Parathyroid adenoma (tissue), 2 donors: ENCODE measurements at regions not wholly inside any gene's neighbourhood (a gene's known extent, or its start where the extent isn't known, plus 50 kb on each side); places are given as distances from the start of the nearest gene placed in this dataset.

Source experiments
- H2AFZ ChIP-seq: fragments of 300-600 bp; sonication (generic); one replicate; pipeline ENCODE4 v1.7.0; 2017; ENCODE audit warnings: antibody characterized with exemption, mild to moderate bottlenecking
- H3K27ac ChIP-seq: fragments of 300-600 bp; sonication (generic); one replicate; pipeline ENCODE4 v1.7.0; 2017
- H3K27me3 ChIP-seq: fragments of 300-600 bp; sonication (generic); one replicate; pipeline ENCODE4 v1.7.0; 2017; ENCODE audit warnings: low read length; ENCODE audit not compliant: control insufficient read depth, insufficient read depth
- H3K36me3 ChIP-seq: fragments of 300-600 bp; sonication (generic); one replicate; pipeline ENCODE4 v1.7.0; 2017; ENCODE audit warnings: low read length; ENCODE audit not compliant: control insufficient read depth, insufficient read depth
- H3K4me1 ChIP-seq: fragments of 300-600 bp; sonication (generic); one replicate; pipeline ENCODE4 v1.7.0; 2017; ENCODE audit warnings: control low read depth
- H3K4me2 ChIP-seq: fragments of 300-600 bp; sonication (generic); one replicate; pipeline ENCODE4 v1.7.0; 2017; ENCODE audit warnings: low read length
- H3K4me3 ChIP-seq: fragments of 300-600 bp; sonication (generic); one replicate; pipeline ENCODE4 v1.7.0; 2017; ENCODE audit warnings: low read depth, low read length
- H3K79me2 ChIP-seq: fragments of 300-600 bp; sonication (generic); one replicate; pipeline ENCODE4 v1.7.0; 2017; ENCODE audit warnings: control low read depth
- H3K9ac ChIP-seq: fragments of 300-600 bp; sonication (generic); one replicate; pipeline ENCODE4 v1.7.0; 2017; ENCODE audit warnings: mild to moderate bottlenecking
- H3K9me3 ChIP-seq: fragments of 300-600 bp; sonication (generic); one replicate; pipeline ENCODE4 v1.7.0; 2017; ENCODE audit warnings: low read length; ENCODE audit not compliant: control insufficient read depth
- TF ChIP-seq, protein P1 (sequence below): fragments of 300-600 bp; sonication (generic); IDR thresholded peaks from one replicate; pipeline ENCODE4 v1.7.0; 2017; ENCODE audit warnings: antibody characterized with exemption, mild to moderate bottlenecking
- donor health status: primary hyperparathyroidism.

DNA sequence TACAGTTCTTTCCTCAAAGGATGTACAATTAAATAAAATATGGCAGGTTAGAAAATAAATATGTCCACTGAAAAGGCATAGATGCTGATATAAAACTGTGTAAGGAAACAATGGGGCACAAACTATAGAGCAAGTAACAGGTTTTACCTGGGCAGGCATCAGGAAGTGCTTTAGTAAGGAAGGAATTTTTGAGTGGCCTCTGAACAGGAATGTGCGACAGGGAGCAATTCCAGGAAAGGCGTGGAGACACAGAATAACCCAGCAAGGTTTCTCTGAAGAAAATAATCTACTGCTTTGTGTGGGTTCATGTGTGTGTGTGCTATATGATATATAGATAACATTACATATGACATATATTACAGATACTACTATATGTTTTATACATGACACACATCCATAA lies 128.4 kb downstream of the RGS21 start:
- H3K4me1 ChIP-seq = no peaks in the 10 kb centered on the region
- no peak overlapping the region for H3K4me3 ChIP-seq
- H2AFZ ChIP-seq = no peak overlapping the region
- H3K9ac ChIP-seq = no peak overlapping the region
- H3K79me2 ChIP-seq = no peaks in the 10 kb centered on the region
- no peaks in the 10 kb centered on the region for H3K27me3 ChIP-seq
- no peaks in the 10 kb centered on the region for H3K36me3 ChIP-seq
- H3K27ac ChIP-seq = no peak overlapping the region
- no peaks in the 10 kb centered on the region for H3K9me3 ChIP-seq
- H3K4me2 ChIP-seq = no peak overlapping the region
- TF ChIP-seq, protein P1, sequence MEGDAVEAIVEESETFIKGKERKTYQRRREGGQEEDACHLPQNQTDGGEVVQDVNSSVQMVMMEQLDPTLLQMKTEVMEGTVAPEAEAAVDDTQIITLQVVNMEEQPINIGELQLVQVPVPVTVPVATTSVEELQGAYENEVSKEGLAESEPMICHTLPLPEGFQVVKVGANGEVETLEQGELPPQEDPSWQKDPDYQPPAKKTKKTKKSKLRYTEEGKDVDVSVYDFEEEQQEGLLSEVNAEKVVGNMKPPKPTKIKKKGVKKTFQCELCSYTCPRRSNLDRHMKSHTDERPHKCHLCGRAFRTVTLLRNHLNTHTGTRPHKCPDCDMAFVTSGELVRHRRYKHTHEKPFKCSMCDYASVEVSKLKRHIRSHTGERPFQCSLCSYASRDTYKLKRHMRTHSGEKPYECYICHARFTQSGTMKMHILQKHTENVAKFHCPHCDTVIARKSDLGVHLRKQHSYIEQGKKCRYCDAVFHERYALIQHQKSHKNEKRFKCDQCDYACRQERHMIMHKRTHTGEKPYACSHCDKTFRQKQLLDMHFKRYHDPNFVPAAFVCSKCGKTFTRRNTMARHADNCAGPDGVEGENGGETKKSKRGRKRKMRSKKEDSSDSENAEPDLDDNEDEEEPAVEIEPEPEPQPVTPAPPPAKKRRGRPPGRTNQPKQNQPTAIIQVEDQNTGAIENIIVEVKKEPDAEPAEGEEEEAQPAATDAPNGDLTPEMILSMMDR = no peak

DNA sequence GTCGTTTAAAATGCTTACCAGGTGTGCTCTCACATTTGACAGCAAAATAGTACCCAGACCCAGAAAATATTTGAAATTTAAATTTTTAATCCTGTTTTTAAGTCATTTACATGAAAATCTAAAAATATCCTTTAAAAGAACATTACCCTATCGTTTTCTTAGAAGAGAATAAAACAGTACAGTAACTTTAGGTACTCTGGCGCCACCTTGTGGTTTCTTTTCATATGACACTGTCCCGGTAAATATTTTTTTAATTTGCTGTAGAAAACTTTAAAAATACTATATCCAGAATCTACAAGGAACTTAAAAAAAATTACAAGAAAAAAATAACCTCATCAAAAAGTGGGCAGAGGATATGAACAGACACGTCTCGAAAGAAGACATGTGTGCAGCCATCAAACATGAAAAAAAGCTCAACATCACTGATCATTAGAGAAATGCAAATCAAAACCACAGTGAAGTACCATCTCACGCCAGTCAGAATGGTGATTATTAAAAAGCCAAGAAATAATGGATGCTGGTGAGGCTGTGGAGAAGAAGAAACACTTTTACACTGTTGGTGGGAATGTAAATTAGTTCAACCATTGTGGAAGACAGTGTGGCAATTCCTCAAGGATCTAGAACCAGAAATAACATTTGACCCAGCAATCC lies 129.2 kb downstream of the RGS21 start:
- Histone ChIP-seq H3K9me3 (no peaks in the 10 kb centered on the region), H3K4me2 (peak overlapping the region; percentile 4), H2AFZ (no peak overlapping the region), H3K4me1 (no peaks in the 10 kb centered on the region), H3K27me3 (no peaks in the 10 kb centered on the region), H3K27ac (no peak overlapping the region), H3K36me3 (no peaks in the 10 kb centered on the region), H3K4me3 (no peak overlapping the region), H3K9ac (no peak overlapping the region), H3K79me2 (no peaks in the 10 kb centered on the region)
- TF ChIP-seq, protein P1 = peak; percentile 67

DNA sequence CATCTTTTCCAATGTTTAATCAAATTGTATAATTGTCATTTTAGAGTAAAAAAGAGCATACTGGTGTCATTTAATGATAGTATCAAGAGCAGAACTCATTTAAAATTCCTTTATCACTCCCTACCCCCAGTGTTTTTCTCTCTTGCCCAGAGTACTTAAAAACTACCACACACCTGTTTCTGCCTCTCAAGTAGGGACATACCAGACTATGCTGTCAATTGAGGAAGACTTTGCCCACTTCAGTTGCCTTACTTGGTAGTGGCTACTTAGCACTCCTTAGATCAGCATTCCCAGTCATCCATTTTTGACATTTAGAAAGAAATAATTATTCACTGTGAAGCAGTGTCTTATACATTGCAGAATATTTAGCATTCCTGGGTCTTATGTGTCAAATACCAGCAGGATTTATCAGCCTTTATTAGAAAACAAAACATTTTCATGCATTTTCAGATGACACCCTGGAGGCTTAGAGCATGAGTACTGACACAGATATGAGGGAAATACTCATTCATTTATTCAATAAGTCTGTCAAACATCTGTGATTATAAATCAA lies 127.5 kb upstream of the RGS1 start:
- TF ChIP-seq, protein P1 = no peak
- Histone ChIP-seq H3K9me3 (no peaks in the 10 kb centered on the region), H3K4me3 (no peak overlapping the region), H3K4me1 (no peaks in the 10 kb centered on the region), H3K27me3 (no peaks in the 10 kb centered on the region), H3K79me2 (no peaks in the 10 kb centered on the region), H3K27ac (no peak overlapping the region), H3K4me2 (no peak overlapping the region), H2AFZ (no peak overlapping the region), H3K9ac (no peak overlapping the region), H3K36me3 (no peaks in the 10 kb centered on the region)

DNA sequence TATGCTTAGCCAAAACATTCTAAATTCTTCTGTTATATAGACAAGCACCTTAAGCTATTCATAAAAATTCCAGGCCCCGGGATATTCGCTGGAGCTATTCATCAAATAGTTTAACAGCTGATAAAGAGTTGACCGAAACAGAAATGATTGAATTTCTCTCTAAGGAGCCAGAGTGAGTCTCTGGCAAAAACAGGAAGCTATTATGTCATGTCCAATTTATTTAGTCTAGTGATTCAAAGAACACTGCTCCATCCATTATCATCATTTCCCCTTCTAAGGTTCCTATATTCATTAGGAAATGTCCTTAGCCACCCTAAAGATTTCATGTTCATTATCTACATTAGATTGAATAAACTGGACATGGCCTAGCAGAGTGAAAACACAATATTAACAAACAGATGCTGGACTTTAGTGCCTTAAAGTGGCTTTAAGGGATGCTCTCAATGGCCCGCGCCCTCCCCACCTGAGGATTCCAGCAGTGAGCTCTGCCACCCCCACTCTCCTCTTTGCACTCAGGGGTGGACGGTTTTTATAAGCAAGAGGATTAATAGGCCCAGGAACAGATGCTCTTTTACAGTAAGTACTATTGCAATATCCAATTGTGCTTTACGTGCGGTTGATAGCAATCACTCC lies 122.1 kb upstream of the RGS1 start:
- H3K9ac ChIP-seq = no peak overlapping the region
- TF ChIP-seq, protein P1 = no peak
- no peak overlapping the region for H3K4me3 ChIP-seq
- H3K4me2 ChIP-seq = no peak overlapping the region
- H3K27me3 ChIP-seq = no peaks in the 10 kb centered on the region
- H3K79me2 ChIP-seq = no peaks in the 10 kb centered on the region
- no peak overlapping the region for H3K27ac ChIP-seq
- H3K36me3 ChIP-seq = no peaks in the 10 kb centered on the region
- no peak overlapping the region for H2AFZ ChIP-seq
- no peaks in the 10 kb centered on the region for H3K4me1 ChIP-seq
- H3K9me3 ChIP-seq = no peaks in the 10 kb centered on the region
